Mesothelial cell of epicardium (in vitro differentiated cells): ENCODE measurements at regions not wholly inside any gene's neighbourhood (a gene's known extent, or its start where the extent isn't known, plus 50 kb on each side); places are given as distances from the start of the nearest gene placed in this dataset.

Source experiments
- DNase-seq, 2 experiments: peaks; one replicate each; pipeline ENCODE4 v3.0.0; 2021; ENCODE audit warnings: low spot score in 2 of 2; ENCODE audit not compliant: unreplicated experiment in 2 of 2
- H3K27ac Mint-ChIP-seq: 2 replicates; pipeline ENCODE4 v1.8.0; 2021; ENCODE audit warnings: mixed read lengths
- H3K27me3 Mint-ChIP-seq: 2 replicates; pipeline ENCODE4 v1.8.0; 2021; ENCODE audit warnings: low read depth, mixed read lengths
- H3K36me3 Mint-ChIP-seq: 2 replicates; pipeline ENCODE4 v1.8.0; 2021; ENCODE audit warnings: mixed read lengths
- H3K4me1 Mint-ChIP-seq: 2 replicates; pipeline ENCODE4 v1.8.0; 2021; ENCODE audit warnings: mixed read lengths
- H3K4me3 Mint-ChIP-seq: 2 replicates; pipeline ENCODE4 v1.8.0; 2021; ENCODE audit warnings: mild to moderate bottlenecking, moderate library complexity, mixed read lengths
- H3K9me3 Mint-ChIP-seq: 2 replicates; pipeline ENCODE4 v1.8.0; 2021; ENCODE audit warnings: mixed read lengths
- CTCF ChIP-seq: fragments of 200-600 bp; sonication (generic); IDR thresholded peaks from one replicate; pipeline ENCODE4 v1.5.0; 2021; ENCODE audit warnings: antibody characterized with exemption; ENCODE audit not compliant: unreplicated experiment

DNA sequence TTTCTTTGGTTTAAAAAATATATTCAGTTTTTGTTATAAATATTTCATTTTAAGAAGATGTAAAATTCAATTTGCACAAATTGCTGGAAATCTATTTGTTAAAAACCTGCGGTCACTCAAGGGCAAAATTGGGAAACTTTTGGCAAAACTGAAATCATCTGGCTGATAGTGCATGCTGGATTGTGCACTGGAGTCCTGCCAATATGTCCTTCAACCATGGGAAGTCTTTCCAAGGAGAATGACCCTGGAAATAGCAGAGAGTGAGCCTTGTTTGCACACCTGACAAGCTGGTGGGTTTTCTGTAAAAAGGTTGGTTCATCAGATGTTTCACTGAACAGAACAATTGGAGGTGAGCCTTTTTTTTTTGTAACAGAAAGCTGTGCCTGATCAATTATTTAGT is 413.5 kb downstream of the BTBD3 start:
- H3K36me3 Mint-ChIP-seq: peaks cover 2% of the 10 kb centered on the region
- no peak for DNase-seq
- no peaks in the 10 kb centered on the region for H3K27me3 Mint-ChIP-seq
- TF ChIP-seq CTCF: no peak
- no peak overlapping the region for H3K27ac Mint-ChIP-seq
- H3K4me1 Mint-ChIP-seq: no peaks in the 10 kb centered on the region
- H3K4me3 Mint-ChIP-seq: no peak overlapping the region
- peaks cover 23% of the 10 kb centered on the region for H3K9me3 Mint-ChIP-seq

DNA sequence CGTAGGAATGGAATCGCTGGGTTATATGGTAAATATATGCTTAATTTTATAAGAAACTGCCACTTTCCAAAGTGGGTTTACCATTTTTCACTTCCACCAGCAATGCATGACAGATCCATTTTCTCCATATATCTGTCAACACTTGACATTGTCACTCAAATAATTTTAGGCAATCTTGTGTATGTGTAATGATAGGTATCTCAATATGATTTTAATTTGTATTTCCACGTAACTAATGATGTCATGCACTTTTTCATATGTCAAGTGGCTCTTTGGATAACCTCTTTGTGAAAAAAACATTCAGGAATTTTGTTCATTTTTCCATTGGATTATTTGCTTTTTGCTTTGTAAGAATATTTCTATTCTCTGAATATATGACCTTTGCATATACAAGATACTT is 419.9 kb downstream of the BTBD3 start:
- Mint-ChIP-seq H3K36me3 (no peaks in the 10 kb centered on the region), H3K4me3 (no peak overlapping the region), H3K27ac (no peak overlapping the region), H3K27me3 (no peaks in the 10 kb centered on the region), H3K9me3 (peaks cover 4% of the 10 kb centered on the region), H3K4me1 (no peaks in the 10 kb centered on the region)
- DNase-seq: no peak
- TF ChIP-seq CTCF: no peak

DNA sequence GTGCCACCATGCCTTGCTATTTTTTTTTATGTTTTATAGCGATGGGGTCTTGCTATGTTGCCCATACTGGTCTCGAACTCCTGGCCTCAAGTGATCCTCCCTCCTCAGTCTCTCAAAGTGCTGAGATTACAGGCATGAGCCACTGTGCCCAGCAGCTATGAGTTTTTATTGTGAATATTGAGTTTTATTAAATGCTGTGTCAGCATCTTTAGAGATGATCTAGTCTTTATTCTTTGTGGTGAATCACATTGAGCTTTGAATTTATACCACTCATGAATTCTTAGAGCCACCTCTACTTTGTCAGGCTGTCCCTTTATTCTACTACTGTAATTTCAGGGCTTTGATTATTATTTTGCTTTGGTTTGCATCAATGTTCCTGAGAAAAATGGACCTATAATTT is 428.3 kb downstream of the BTBD3 start:
- Mint-ChIP-seq H3K36me3 (no peaks in the 10 kb centered on the region), H3K27me3 (no peaks in the 10 kb centered on the region), H3K4me3 (no peak overlapping the region), H3K4me1 (no peaks in the 10 kb centered on the region), H3K9me3 (peaks cover 4% of the 10 kb centered on the region), H3K27ac (no peak overlapping the region)
- no peak for TF ChIP-seq CTCF
- no peak for DNase-seq

GRCh38 chr20:12353842-12354241 is 436.1 kb downstream of the BTBD3 start:
- Mint-ChIP-seq H3K4me1 (no peaks in the 10 kb centered on the region), H3K36me3 (no peaks in the 10 kb centered on the region), H3K27me3 (no peaks in the 10 kb centered on the region), H3K9me3 (peaks cover 7% of the 10 kb centered on the region), H3K4me3 (no peak overlapping the region), H3K27ac (no peak overlapping the region)
- no peak for TF ChIP-seq CTCF
- no peak for DNase-seq

- Mint-ChIP-seq H3K36me3 (no peaks in the 10 kb centered on the region), H3K27me3 (no peaks in the 10 kb centered on the region), H3K4me1 (no peaks in the 10 kb centered on the region), H3K9me3 (peaks cover 11% of the 10 kb centered on the region), H3K27ac (no peak overlapping the region), H3K4me3 (no peak overlapping the region)
- TF ChIP-seq CTCF: no peak
- no peak for DNase-seq
Observed at GRCh38 chr20:12354725-12355124, 437.0 kb downstream of the BTBD3 start.

GRCh38 chr20:12355185-12355584 is 437.5 kb downstream of the BTBD3 start:
- no peak for DNase-seq
- peaks cover 11% of the 10 kb centered on the region for H3K9me3 Mint-ChIP-seq
- H3K4me3 Mint-ChIP-seq: no peak overlapping the region
- H3K4me1 Mint-ChIP-seq: no peaks in the 10 kb centered on the region
- no peak overlapping the region for H3K27ac Mint-ChIP-seq
- no peak for TF ChIP-seq CTCF
- H3K36me3 Mint-ChIP-seq: no peaks in the 10 kb centered on the region
- no peaks in the 10 kb centered on the region for H3K27me3 Mint-ChIP-seq
